ENCODE measurements at regions not wholly inside any gene's neighbourhood (a gene's known extent, or its start where the extent isn't known, plus 50 kb on each side); places are given as distances from the start of the nearest gene placed in this dataset.

DNA sequence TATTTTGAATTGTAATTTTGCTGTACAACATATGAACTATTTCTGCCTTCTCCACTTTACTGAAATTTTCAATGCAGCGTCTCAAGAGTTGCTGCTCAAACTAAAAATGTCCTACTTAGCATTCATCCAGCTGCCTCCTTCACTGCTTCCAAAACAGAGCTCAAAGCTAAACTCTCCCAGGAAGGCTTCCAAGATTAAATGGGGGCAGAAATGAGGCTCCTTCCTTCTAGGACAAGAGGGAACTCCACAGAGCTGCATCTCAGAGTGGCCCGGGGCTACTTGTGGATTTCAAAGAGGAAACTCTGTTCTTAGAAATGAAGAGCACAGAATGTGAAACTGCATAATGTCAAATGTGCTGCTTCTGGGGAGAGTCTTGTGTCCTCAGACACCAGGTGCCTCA, 295.9 kb upstream of the NCAM1 start:
- Histone ChIP-seq H2BK15ac (ENCODE audit: low read depth, low read length) (no peak overlapping the region), H3K14ac (replicated peaks; ENCODE audit: low read depth, low read length) (no peak overlapping the region), H3K36me3 (ENCODE audit: control insufficient read depth, insufficient read depth, low read length) (no peaks in the 10 kb centered on the region), H3K9me3 (ENCODE audit: control insufficient read depth, insufficient read depth, low read length) (no peaks in the 10 kb centered on the region), H2AFZ (replicated peaks; ENCODE audit: low read length, poor library complexity) (no peak overlapping the region), H3K4me3 (ENCODE audit: insufficient read depth, low read depth, low read length) (no peak overlapping the region), H4K91ac (ENCODE audit: insufficient read depth, low read depth, low read length) (no peak overlapping the region), H3K56ac (ENCODE audit: extremely low read depth, insufficient read depth, low read length) (no peak overlapping the region), H3K27ac (ENCODE audit: insufficient read depth, low read length) (no peak overlapping the region), H3K4me2 (ENCODE audit: low read depth, low read length) (no peak overlapping the region), H2AK5ac (ENCODE audit: low read depth, low read length) (no peak overlapping the region), H3K79me1 (ENCODE audit: low read depth in 1 of 2, low read length in 2 of 2) (no peaks in the 10 kb centered on the region), H2BK5ac (ENCODE audit: low read depth, low read length, poor library complexity, severe bottlenecking) (no peak overlapping the region), H2AK9ac (replicated peaks; ENCODE audit: low read depth, low read length, poor library complexity) (no peak overlapping the region), H3K23ac (ENCODE audit: low read depth, low read length) (no peak overlapping the region), H3K18ac (ENCODE audit: low read depth, low read length) (no peak overlapping the region), H4K8ac (ENCODE audit: low read depth in 2 of 2, low read length in 2 of 2) (no peak overlapping the region), H3K9me1 (ENCODE audit: insufficient read depth, low read length) (no peaks in the 10 kb centered on the region), H2BK120ac (ENCODE audit: low read depth, low read length) (no peak overlapping the region), H2BK20ac (ENCODE audit: low read depth, low read length) (no peak overlapping the region), H3K9ac (ENCODE audit: low read depth, low read length) (no peak overlapping the region), H3K4me1 (ENCODE audit: control insufficient read depth, insufficient read depth, low read length) (no peaks in the 10 kb centered on the region), H3K27me3 (ENCODE audit: control insufficient read depth, insufficient read depth, low read length) (no peaks in the 10 kb centered on the region), H3K4ac (ENCODE audit: low read depth, low read length) (no peak overlapping the region), H4K20me1 (ENCODE audit: insufficient read depth, low read length) (no peaks in the 10 kb centered on the region), H4K5ac (ENCODE audit: low read depth, low read length) (no peak overlapping the region)
- ChIA-PET POLR2A (ENCODE audit: unreplicated experiment) (no interaction called here), CTCF (no interaction called here)
- in situ Hi-C loops (cut with MboI; ENCODE audit: low sequenced_read_pairs): no loop called here
- dilution Hi-C loops (cut with HindIII; ENCODE audit: low sequenced_read_pairs, unreplicated experiment): no loop called here
- TF ChIP-seq CEBPB (IDR thresholded peaks at IDR 0.05; ENCODE audit: low read depth, low read length) (no peak), MAZ (IDR thresholded peaks at IDR 0.05; ENCODE audit: borderline replicate concordance, low read depth, low read length) (no peak), CHD1 (IDR thresholded peaks at IDR 0.05; ENCODE audit: low read depth, low read length) (no peak), SMC3 (IDR thresholded peaks at IDR 0.05; ENCODE audit: low read depth, low read length) (no peak), MAFK (IDR thresholded peaks at IDR 0.05; ENCODE audit: low read depth, low read length) (no peak), BHLHE40 (IDR thresholded peaks at IDR 0.05; ENCODE audit: low read depth, low read length) (no peak), MXI1 (IDR thresholded peaks at IDR 0.05; ENCODE audit: borderline replicate concordance, low read depth, low read length) (no peak), NFE2L2 (IDR thresholded peaks at IDR 0.05; ENCODE audit: low read depth, low read length) (no peak), CTCF (conservative IDR thresholded peaks at IDR 0.05; ENCODE audit: low read depth, low read length) (no peak), FOS (IDR thresholded peaks at IDR 0.05; ENCODE audit: low read depth, low read length) (no peak), RAD21 (IDR thresholded peaks at IDR 0.05; ENCODE audit: low read length) (no peak), RCOR1 (IDR thresholded peaks at IDR 0.05; ENCODE audit: insufficient replicate concordance, low read length) (no peak), RFX5 (IDR thresholded peaks at IDR 0.05; ENCODE audit: low read depth, low read length) (no peak)
- TF ChIP-seq, protein P1, sequence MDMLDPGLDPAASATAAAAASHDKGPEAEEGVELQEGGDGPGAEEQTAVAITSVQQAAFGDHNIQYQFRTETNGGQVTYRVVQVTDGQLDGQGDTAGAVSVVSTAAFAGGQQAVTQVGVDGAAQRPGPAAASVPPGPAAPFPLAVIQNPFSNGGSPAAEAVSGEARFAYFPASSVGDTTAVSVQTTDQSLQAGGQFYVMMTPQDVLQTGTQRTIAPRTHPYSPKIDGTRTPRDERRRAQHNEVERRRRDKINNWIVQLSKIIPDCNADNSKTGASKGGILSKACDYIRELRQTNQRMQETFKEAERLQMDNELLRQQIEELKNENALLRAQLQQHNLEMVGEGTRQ (IDR thresholded peaks at IDR 0.05; ENCODE audit: low read depth, low read length): no peak
- BruUV-seq (replicated peaks): no TSS peak
- intact Hi-C loops (cut with micrococcal nuclease): no loop called here
- no CpG with 5 or more reads among the region's 2 CpGs for WGBS, 2 experiments (ENCODE audit: extremely low coverage in 2 of 2, insufficient read length in 1 of 2)
- ATAC-seq (ENCODE audit: low read depth) (no peak), DNase-seq (no peak)
